ENCODE measurements at regions not wholly inside any gene's neighbourhood (a gene's known extent, or its start where the extent isn't known, plus 50 kb on each side); places are given as distances from the start of the nearest gene placed in this dataset.

GRCh38 chr1:4944911-4945310 lies 290.5 kb downstream of the AJAP1 start:
- Histone ChIP-seq H3K27me3 (ENCODE audit: insufficient read depth, low read length) (no peaks in the 10 kb centered on the region), H3K9ac (ENCODE audit: low read length) (no peak overlapping the region), H3K27ac (ENCODE audit: low read depth, low read length) (no peak overlapping the region), H2AFZ (ENCODE audit: low read depth, low read length, poor library complexity, severe bottlenecking) (no peak overlapping the region), H3K9me3 (ENCODE audit: control insufficient read depth in 1 of 2, insufficient read depth in 1 of 2, low read depth in 1 of 2, low read length in 2 of 2) (peaks cover 0 to 12% of the 10 kb centered on the region in 2 experiments; a peak in 2 of 4 replicates), H4K20me1 (ENCODE audit: insufficient read depth) (no peaks in the 10 kb centered on the region), H3K4me2 (ENCODE audit: low read length) (no peak overlapping the region), H3K4me3 (replicated peaks in 1 of 2; ENCODE audit: low read depth in 1 of 2, low read length in 2 of 2) (no peak overlapping the region), H3K79me2 (ENCODE audit: insufficient read depth, low read length) (no peaks in the 10 kb centered on the region), H3K36me3 (ENCODE audit: control insufficient read depth in 1 of 2, insufficient read depth in 2 of 2, low read length in 2 of 2) (no peaks in the 10 kb centered on the region), H3K4me1 (ENCODE audit: control insufficient read depth in 1 of 2, insufficient read depth in 2 of 2, low read length in 2 of 2) (no peaks in the 10 kb centered on the region), H3K9me2 (ENCODE audit: insufficient read depth) (no peaks in the 10 kb centered on the region)
- POLR2A ChIA-PET, result no interaction called here
- intact Hi-C loops (cut with micrococcal nuclease), result no loop called here
- CTCF ChIA-PET, result no interaction called here
- TF ChIP-seq ZBTB33 (IDR thresholded peaks at IDR 0.05; ENCODE audit: extremely low read depth, insufficient replicate concordance, low read length) (no peak), JUND (IDR thresholded peaks at IDR 0.05) (no peak), POLR2AphosphoS5 (IDR thresholded peaks at IDR 0.05; ENCODE audit: low read depth, low read length) (no peak)
- BruUV-seq (replicated peaks), result no TSS peak
- RAD21 ChIA-PET (ENCODE audit: low non-redundant PET in 1 of 2, low total read pairs in 2 of 2, uncharacterized antibody in 2 of 2, unreplicated experiment in 2 of 2), result no interaction called here
- no peak for ATAC-seq
- no peak for DNase-seq (ENCODE audit: low read depth, low spot score)

- H3K4me1 ChIP-seq (ENCODE audit: control insufficient read depth in 1 of 2, insufficient read depth in 2 of 2, low read length in 2 of 2), result no peaks in the 10 kb centered on the region
- intact Hi-C loops (cut with micrococcal nuclease), result no loop called here
- H2AFZ ChIP-seq (ENCODE audit: low read depth, low read length, poor library complexity, severe bottlenecking), result no peak overlapping the region
- POLR2A ChIA-PET, result no interaction called here
- no TSS peak for BruUV-seq (replicated peaks)
- no peaks in the 10 kb centered on the region for H3K9me2 ChIP-seq (ENCODE audit: insufficient read depth)
- no peak overlapping the region for H3K27ac ChIP-seq (ENCODE audit: low read depth, low read length)
- no peak overlapping the region for H3K4me3 ChIP-seq (replicated peaks in 1 of 2; ENCODE audit: low read depth in 1 of 2, low read length in 2 of 2)
- H3K36me3 ChIP-seq (ENCODE audit: control insufficient read depth in 1 of 2, insufficient read depth in 2 of 2, low read length in 2 of 2), result no peaks in the 10 kb centered on the region
- H4K20me1 ChIP-seq (ENCODE audit: insufficient read depth), result no peaks in the 10 kb centered on the region
- TF ChIP-seq EZH2 (IDR thresholded peaks at IDR 0.05) (no peak), YY1 (IDR thresholded peaks at IDR 0.05; ENCODE audit: extremely low read depth, insufficient replicate concordance, low read depth, low read length) (no peak), POLR2A (IDR thresholded peaks at IDR 0.05; ENCODE audit: borderline replicate concordance, extremely low read depth, insufficient read depth, insufficient read length) (no peak)
- ATAC-seq, result no peak
- no peaks in the 10 kb centered on the region for H3K79me2 ChIP-seq (ENCODE audit: insufficient read depth, low read length)
- CTCF ChIA-PET, result no interaction called here
- DNase-seq (ENCODE audit: low read depth, low spot score), result no peak
- peaks cover 8 to 18% of the 10 kb centered on the region in 2 experiments; a peak in 2 of 4 replicates for H3K9me3 ChIP-seq (ENCODE audit: control insufficient read depth in 1 of 2, insufficient read depth in 1 of 2, low read depth in 1 of 2, low read length in 2 of 2)
- RAD21 ChIA-PET (ENCODE audit: low non-redundant PET in 1 of 2, low total read pairs in 2 of 2, uncharacterized antibody in 2 of 2, unreplicated experiment in 2 of 2), result no interaction called here
- H3K9ac ChIP-seq (ENCODE audit: low read length), result no peak overlapping the region
- H3K4me2 ChIP-seq (ENCODE audit: low read length), result no peak overlapping the region
- H3K27me3 ChIP-seq (ENCODE audit: insufficient read depth, low read length), result no peaks in the 10 kb centered on the region
These were observed 289.7 kb downstream of the AJAP1 start for GRCh38 chr1:4944072-4944471.

All from HCT116 (cell line).